Stimulated activated CD4-positive, alpha-beta T cell treated with anti-CD3 and anti-CD28 coated beads, Interleukin-4, amount 100 ng/mL, for 4 hours (primary cell): ENCODE measurements at regions not wholly inside any gene's neighbourhood (a gene's known extent, or its start where the extent isn't known, plus 50 kb on each side); places are given as distances from the start of the nearest gene placed in this dataset.

Experiments used
- DNase-seq, 2 experiments: peaks; one replicate each; pipeline ENCODE4 v3.0.0-alpha.2; 2020

DNA sequence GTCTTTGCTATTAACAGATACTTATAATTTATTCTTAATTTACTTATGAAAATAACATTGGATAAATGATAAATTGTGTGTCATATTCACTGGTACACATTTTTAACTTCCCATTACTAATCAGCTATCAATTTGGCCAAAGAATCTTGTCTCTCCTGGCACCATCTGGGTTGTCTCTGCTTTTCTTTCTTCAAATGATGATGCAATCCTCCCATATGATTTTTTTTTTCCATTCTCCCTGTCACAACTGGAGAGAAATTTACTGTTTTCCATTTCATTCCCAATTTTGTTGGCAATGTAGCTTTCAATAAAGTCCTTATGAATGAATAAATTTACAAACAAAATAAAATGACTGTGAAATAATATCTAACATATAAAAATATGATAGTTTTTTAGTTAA lies 743.7 kb upstream of the EPHA6 start:
- no peak for DNase-seq

DNA sequence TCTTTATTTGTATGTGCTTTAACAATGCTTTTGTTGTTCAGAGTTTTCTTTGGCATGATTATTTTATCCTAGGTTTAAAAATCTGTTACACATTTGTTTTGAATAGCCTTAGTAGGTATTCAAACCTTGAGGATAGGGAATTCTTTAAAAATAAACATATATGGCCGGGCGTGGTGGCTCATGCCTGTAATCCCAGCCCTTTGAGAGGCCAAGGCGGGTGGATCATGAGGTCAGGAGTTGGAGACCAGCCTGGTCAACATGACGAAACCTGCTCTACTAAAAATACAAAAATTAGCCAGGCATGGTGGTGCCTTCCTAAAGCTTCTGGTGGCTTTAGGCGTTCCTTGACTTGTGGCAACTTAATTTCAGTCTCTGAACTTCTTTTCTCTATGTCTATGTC lies 743.3 kb upstream of the EPHA6 start:
- no peak for DNase-seq

DNA sequence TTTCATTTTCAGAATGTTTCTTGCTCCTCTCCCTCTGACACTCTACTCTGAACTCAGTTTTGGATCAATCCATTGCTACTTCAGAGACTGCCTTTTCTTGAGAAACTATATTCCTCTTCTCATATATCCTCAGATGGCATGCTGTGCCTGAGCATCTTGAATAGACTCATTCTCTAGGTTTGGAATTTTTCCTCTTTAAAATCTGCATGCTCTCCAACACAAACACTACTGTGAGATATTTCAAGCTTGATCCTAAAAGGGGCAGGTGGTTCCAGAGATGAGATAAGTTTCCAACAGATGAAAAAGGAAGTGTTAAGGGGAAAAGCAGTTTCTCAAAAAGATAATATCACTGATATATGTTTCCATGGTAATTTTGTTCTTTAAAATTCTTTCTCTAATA lies 742.2 kb upstream of the EPHA6 start:
- no peak for DNase-seq

GRCh38 chr3:96083610-96084009 lies 730.8 kb upstream of the EPHA6 start:
- no peak for DNase-seq

DNA sequence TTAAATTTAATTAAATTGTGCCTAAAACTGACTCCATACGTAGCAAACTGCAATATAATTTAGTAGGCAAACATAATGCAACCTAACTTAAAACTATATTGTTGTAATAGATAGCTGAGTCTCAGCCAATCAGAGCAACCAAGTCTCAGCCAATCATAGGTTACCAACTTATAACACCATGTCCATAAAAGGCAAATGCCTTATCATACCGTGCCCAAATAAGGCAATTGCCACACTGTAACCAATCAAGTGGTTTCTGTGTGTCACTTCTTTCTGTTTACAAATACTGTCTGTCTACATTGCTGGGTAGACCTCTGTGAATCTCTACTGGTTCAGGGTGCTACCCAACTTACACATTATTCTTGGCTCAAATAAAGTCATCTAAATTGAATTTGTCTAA lies 728.4 kb upstream of the EPHA6 start:
- DNase-seq = no peak

GRCh38 chr3:96101006-96101560 lies 713.3 kb upstream of the EPHA6 start:
- no peak for DNase-seq

DNA sequence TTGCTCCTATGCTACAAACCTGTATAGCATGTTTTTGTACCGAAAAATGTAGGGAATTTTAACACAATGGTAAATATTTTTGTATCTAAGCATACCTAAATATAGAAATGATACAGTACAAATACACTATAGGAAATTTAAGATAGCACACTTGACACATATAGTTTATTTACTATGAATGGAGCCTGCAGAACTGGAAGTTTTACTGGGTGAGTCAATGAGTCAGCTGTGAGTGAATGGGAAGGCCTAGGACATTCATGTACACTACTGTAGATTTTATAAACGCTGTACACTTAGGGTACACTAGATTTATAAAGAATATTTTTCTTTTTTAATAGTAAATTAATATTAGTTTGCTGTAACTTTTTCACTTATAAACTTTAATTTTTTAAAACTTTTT lies 707.7 kb upstream of the EPHA6 start:
- DNase-seq = no peak
